ENCODE measurements at regions not wholly inside any gene's neighbourhood (a gene's known extent, or its start where the extent isn't known, plus 50 kb on each side); places are given as distances from the start of the nearest gene placed in this dataset.

- Histone ChIP-seq H3K4me1 (peaks cover 0 to 71% (median 24%) of the 10 kb centered on the region in 4 donors), H3K27me3 (no peaks in the 10 kb centered on the region), H3K9me3 (no peaks in the 10 kb centered on the region), H3K4me3 (no peak overlapping the region), H3K36me3 (no peaks in the 10 kb centered on the region), H3K27ac (peak overlapping the region in 2 of 3 donors; percentile 69 to 98)
- no peak for TF ChIP-seq POLR2A (IDR thresholded peaks at IDR 0.05)
- TF ChIP-seq CTCF (IDR thresholded peaks at IDR 0.05): no peak
- 31% methylated on average over 5 of the region's 6 CpGs for WGBS (ENCODE audit: insufficient coverage, low coverage, low lambda C conversion rate, missing lambda C conversion rate)
- intact Hi-C loops (cut with DNase I): loop anchor here (10.0 kb wide), 2 partner anchors 217 to 227 kb away; no protein-coding TSS in a partner anchor
- no peak for DNase-seq
- ATAC-seq: no peak
These were observed 107.4 kb upstream of the SERBP1 start for GRCh38 chr1:67537667-67538018.

GRCh38 chr1:67540025-67540732 lies 110.0 kb upstream of the SERBP1 start:
- DNase-seq (peak in 2 of 3 donors; percentile 73 to 78), ATAC-seq (peak; percentile 69 to 77 (median 71))
- 27% methylated on average over 5 of the region's 9 CpGs for WGBS (ENCODE audit: insufficient coverage, low coverage, low lambda C conversion rate, missing lambda C conversion rate)
- no peaks in the 10 kb centered on the region for H3K36me3 ChIP-seq
- H3K9me3 ChIP-seq: no peaks in the 10 kb centered on the region
- peaks cover 0 to 56% (median 19%) of the 10 kb centered on the region in 4 donors for H3K4me1 ChIP-seq
- peak overlapping the region in 2 of 3 donors; percentile 29 to 69 for H3K27ac ChIP-seq
- intact Hi-C loops (cut with DNase I): no loop called here
- TF ChIP-seq CTCF (IDR thresholded peaks at IDR 0.05): no peak
- no peak for TF ChIP-seq POLR2A (IDR thresholded peaks at IDR 0.05)
- H3K4me3 ChIP-seq: no peak overlapping the region
- no peaks in the 10 kb centered on the region for H3K27me3 ChIP-seq

- intact Hi-C loops (cut with DNase I): no loop called here
- ATAC-seq (no peak), DNase-seq (no peak)
- WGBS (ENCODE audit: insufficient coverage, low coverage, low lambda C conversion rate, missing lambda C conversion rate): 75% methylated on average over 1 of the region's 1 CpG
- Histone ChIP-seq H3K4me1 (peaks cover 0 to 55% (median 21%) of the 10 kb centered on the region in 4 donors), H3K27me3 (no peaks in the 10 kb centered on the region), H3K9me3 (no peaks in the 10 kb centered on the region), H3K27ac (peak overlapping the region in 2 of 3 donors; percentile 29 to 69), H3K4me3 (no peak overlapping the region), H3K36me3 (no peaks in the 10 kb centered on the region)
- TF ChIP-seq CTCF (IDR thresholded peaks at IDR 0.05) (no peak), POLR2A (IDR thresholded peaks at IDR 0.05) (no peak)
These were observed 110.5 kb upstream of the SERBP1 start for GRCh38 chr1:67540733-67541125.

- no peak overlapping the region for H3K4me3 ChIP-seq
- H3K27ac ChIP-seq: no peak overlapping the region
- no peaks in the 10 kb centered on the region for H3K9me3 ChIP-seq
- peak in 1 of 4 donors; percentile 14 for ATAC-seq
- no CpG with 5 or more reads among the region's 2 CpGs for WGBS (ENCODE audit: insufficient coverage, low coverage, low lambda C conversion rate, missing lambda C conversion rate)
- intact Hi-C loops (cut with DNase I): no loop called here
- no peak for DNase-seq
- H3K36me3 ChIP-seq: no peaks in the 10 kb centered on the region
- H3K4me1 ChIP-seq: peaks cover 0 to 36% (median 15%) of the 10 kb centered on the region in 4 donors
- no peaks in the 10 kb centered on the region for H3K27me3 ChIP-seq
- TF ChIP-seq POLR2A (IDR thresholded peaks at IDR 0.05) (no peak), CTCF (IDR thresholded peaks at IDR 0.05) (no peak)
These were observed 112.5 kb upstream of the SERBP1 start for GRCh38 chr1:67542747-67543146.
